Neural cell (in vitro differentiated cells): ENCODE measurements at regions not wholly inside any gene's neighbourhood (a gene's known extent, or its start where the extent isn't known, plus 50 kb on each side); places are given as distances from the start of the nearest gene placed in this dataset.

Experiments used
- H2AFZ ChIP-seq: fragments of 200-600, 300-800 bp; sonication (generic), shearing (Covaris generic); 2 replicates; pipeline ENCODE4 v1.6.0; 2014; ENCODE audit warnings: low read depth, mild to moderate bottlenecking, antibody characterized with exemption, low read length, moderate library complexity
- H3F3A ChIP-seq: fragments of 200-600 bp; shearing (Covaris generic); 2 replicates; pipeline ENCODE4 v1.6.1; 2016; ENCODE audit warnings: mild to moderate bottlenecking, moderate library complexity, mixed read lengths, antibody characterized with exemption, low read length; ENCODE audit not compliant: insufficient read depth, poor library complexity, severe bottlenecking
- H3K27ac ChIP-seq: fragments of 200-600, 300-800 bp; sonication (generic), shearing (Covaris generic); 2 replicates; pipeline ENCODE4 v1.5.1; 2014; ENCODE audit warnings: mild to moderate bottlenecking, low read length, moderate library complexity
- H3K27me3 ChIP-seq: fragments of 300-800, 200-600 bp; sonication (generic), shearing (Covaris generic); 2 replicates; pipeline ENCODE4 v1.6.0; 2014; ENCODE audit warnings: mild to moderate bottlenecking, low read depth, low read length, moderate library complexity; ENCODE audit not compliant: insufficient read depth
- H3K36me3 ChIP-seq: fragments of 300-800, 200-600 bp; sonication (generic), shearing (Covaris generic); 2 replicates; pipeline ENCODE4 v1.5.1; 2014; ENCODE audit warnings: mild to moderate bottlenecking, antibody characterized with exemption, low read length, moderate library complexity; ENCODE audit not compliant: insufficient read depth
- H3K4me2 ChIP-seq: fragments of 300-800, 200-600 bp; sonication (generic), shearing (Covaris generic); 2 replicates; pipeline ENCODE4 v1.6.0; 2014; ENCODE audit warnings: mild to moderate bottlenecking, low read length
- H3K4me3 ChIP-seq: fragments of 300-800, 200-600 bp; sonication (generic), shearing (Covaris generic); 2 replicates; pipeline ENCODE4 v1.5.1; 2014; ENCODE audit warnings: mild to moderate bottlenecking, low read length, moderate library complexity
- H3K79me2 ChIP-seq: fragments of 200-600 bp; shearing (Covaris generic); replicated peaks from 2 replicates; pipeline ENCODE4 v1.6.0; 2014; ENCODE audit warnings: mild to moderate bottlenecking, low read length, moderate library complexity; ENCODE audit not compliant: insufficient read depth
- H3K9ac ChIP-seq: fragments of 300-800, 200-600 bp; sonication (generic), shearing (Covaris generic); 2 replicates; pipeline ENCODE4 v1.6.1; 2016; ENCODE audit warnings: mild to moderate bottlenecking, low read length, mixed read lengths
- H3K9me2 ChIP-seq: fragments of 200-600 bp; shearing (Covaris generic); 2 replicates; pipeline ENCODE4 v1.6.1; 2016; ENCODE audit warnings: mild to moderate bottlenecking, low read length, mixed read lengths; ENCODE audit not compliant: insufficient read depth
- H3K9me3 ChIP-seq: fragments of 200-600, 300-800 bp; sonication (generic), shearing (Covaris generic); 2 replicates; pipeline ENCODE4 v1.6.1; 2016; ENCODE audit warnings: mild to moderate bottlenecking, mixed run types, low read length, moderate library complexity, mixed read lengths
- H4K20me1 ChIP-seq: fragments of 200-600 bp; shearing (Covaris generic); 2 replicates; pipeline ENCODE4 v1.6.1; 2016; ENCODE audit warnings: mild to moderate bottlenecking, mixed run types; ENCODE audit not compliant: insufficient read depth
- EP300 ChIP-seq: fragments of 450-650 bp; conservative IDR thresholded peaks from 2 replicates; pipeline ENCODE4 v1.6.1; 2014; ENCODE audit warnings: antibody characterized with exemption, mild to moderate bottlenecking, moderate library complexity; ENCODE audit not compliant: poor library complexity, severe bottlenecking
- EZH2 ChIP-seq: fragments of 200-600, 300-800 bp; shearing (Covaris generic), sonication (generic); IDR thresholded peaks from 2 replicates; pipeline ENCODE4 v1.6.1; 2014; ENCODE audit warnings: antibody characterized with exemption, low read length, borderline replicate concordance, mild to moderate bottlenecking; ENCODE audit not compliant: insufficient read depth, poor library complexity, severe bottlenecking
- MXI1 ChIP-seq: fragments of 450-650 bp; conservative IDR thresholded peaks from 2 replicates; pipeline ENCODE4 v1.6.1; 2014; ENCODE audit warnings: antibody characterized with exemption, mild to moderate bottlenecking; ENCODE audit not compliant: poor library complexity, severe bottlenecking
- POLR2AphosphoS5 ChIP-seq: IDR thresholded peaks from 2 replicates; pipeline ENCODE4 v1.6.1; 2012
- RAD21 ChIP-seq: fragments of 450-650 bp; conservative IDR thresholded peaks from 2 replicates; pipeline ENCODE4 v1.6.1; 2014; ENCODE audit warnings: antibody characterized with exemption, mild to moderate bottlenecking, moderate library complexity
- SMC3 ChIP-seq: fragments of 450-650 bp; conservative IDR thresholded peaks from 2 replicates; pipeline ENCODE4 v1.6.1; 2014; ENCODE audit warnings: antibody characterized with exemption, mild to moderate bottlenecking, moderate library complexity; ENCODE audit not compliant: poor library complexity
- TAF1 ChIP-seq: IDR thresholded peaks from 2 replicates; pipeline ENCODE4 v1.6.1; 2012; ENCODE audit warnings: low read depth
- TF ChIP-seq, protein P1 (sequence below): fragments of 450-650 bp; IDR thresholded peaks from 2 replicates; pipeline ENCODE4 v1.5.1; 2014; ENCODE audit warnings: antibody characterized with exemption, mild to moderate bottlenecking, moderate library complexity; ENCODE audit not compliant: poor library complexity, severe bottlenecking
- TF ChIP-seq, protein P2 (sequence below): IDR thresholded peaks from 2 replicates; pipeline ENCODE4 v1.6.1; 2012; ENCODE audit warnings: borderline replicate concordance

- no peaks in the 10 kb centered on the region for H3F3A ChIP-seq
- no peaks in the 10 kb centered on the region for H3K9me3 ChIP-seq
- no peaks in the 10 kb centered on the region for H3K27me3 ChIP-seq
- no peak overlapping the region for H3K27ac ChIP-seq
- H3K79me2 ChIP-seq: no peaks in the 10 kb centered on the region
- H2AFZ ChIP-seq: no peak overlapping the region
- H3K4me3 ChIP-seq: no peak overlapping the region
- H3K9ac ChIP-seq: no peak overlapping the region
- H3K36me3 ChIP-seq: no peaks in the 10 kb centered on the region
- TF ChIP-seq RAD21 (no peak), MXI1 (no peak), POLR2AphosphoS5 (no peak), EZH2 (no peak), SMC3 (no peak), TAF1 (no peak)
- TF ChIP-seq, protein P1, sequence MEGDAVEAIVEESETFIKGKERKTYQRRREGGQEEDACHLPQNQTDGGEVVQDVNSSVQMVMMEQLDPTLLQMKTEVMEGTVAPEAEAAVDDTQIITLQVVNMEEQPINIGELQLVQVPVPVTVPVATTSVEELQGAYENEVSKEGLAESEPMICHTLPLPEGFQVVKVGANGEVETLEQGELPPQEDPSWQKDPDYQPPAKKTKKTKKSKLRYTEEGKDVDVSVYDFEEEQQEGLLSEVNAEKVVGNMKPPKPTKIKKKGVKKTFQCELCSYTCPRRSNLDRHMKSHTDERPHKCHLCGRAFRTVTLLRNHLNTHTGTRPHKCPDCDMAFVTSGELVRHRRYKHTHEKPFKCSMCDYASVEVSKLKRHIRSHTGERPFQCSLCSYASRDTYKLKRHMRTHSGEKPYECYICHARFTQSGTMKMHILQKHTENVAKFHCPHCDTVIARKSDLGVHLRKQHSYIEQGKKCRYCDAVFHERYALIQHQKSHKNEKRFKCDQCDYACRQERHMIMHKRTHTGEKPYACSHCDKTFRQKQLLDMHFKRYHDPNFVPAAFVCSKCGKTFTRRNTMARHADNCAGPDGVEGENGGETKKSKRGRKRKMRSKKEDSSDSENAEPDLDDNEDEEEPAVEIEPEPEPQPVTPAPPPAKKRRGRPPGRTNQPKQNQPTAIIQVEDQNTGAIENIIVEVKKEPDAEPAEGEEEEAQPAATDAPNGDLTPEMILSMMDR: no peak
- H3K9me2 ChIP-seq: no peaks in the 10 kb centered on the region
- no peaks in the 10 kb centered on the region for H4K20me1 ChIP-seq
- H3K4me2 ChIP-seq: no peak overlapping the region
Observed at GRCh38 chr5:96115147-96115807, 153.6 kb upstream of the ELL2 start.

DNA sequence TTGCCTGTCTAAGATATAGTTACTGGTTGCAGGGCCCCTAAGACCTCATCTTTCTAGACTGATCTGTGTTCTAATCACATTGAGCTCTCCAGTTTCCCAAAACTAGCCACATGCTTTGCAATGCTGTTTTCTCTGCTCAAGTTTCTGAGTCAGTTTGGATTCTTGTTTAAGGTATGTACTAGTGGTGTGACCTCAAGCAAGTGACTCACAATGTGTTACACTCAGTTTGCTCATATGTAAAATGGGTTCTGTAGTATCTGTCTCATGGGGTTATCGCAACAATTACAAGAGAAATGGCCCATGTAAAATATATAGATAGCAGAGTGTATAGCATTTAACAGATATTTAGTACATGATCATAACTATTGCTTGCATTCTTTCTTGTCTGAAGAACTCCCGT lies 153.1 kb upstream of the ELL2 start:
- Histone ChIP-seq H3K27me3 (no peaks in the 10 kb centered on the region), H4K20me1 (no peaks in the 10 kb centered on the region), H3K36me3 (no peaks in the 10 kb centered on the region), H3K9ac (no peak overlapping the region), H3K4me3 (no peak overlapping the region), H3K79me2 (no peaks in the 10 kb centered on the region), H3K9me2 (no peaks in the 10 kb centered on the region), H3F3A (no peaks in the 10 kb centered on the region), H3K4me2 (no peak overlapping the region), H3K9me3 (no peaks in the 10 kb centered on the region), H2AFZ (no peak overlapping the region), H3K27ac (no peak overlapping the region)
- no peak for TF ChIP-seq EP300
- TF ChIP-seq, protein P1: no peak
- TF ChIP-seq SMC3: no peak
- TF ChIP-seq EZH2: no peak
- TF ChIP-seq, protein P2, sequence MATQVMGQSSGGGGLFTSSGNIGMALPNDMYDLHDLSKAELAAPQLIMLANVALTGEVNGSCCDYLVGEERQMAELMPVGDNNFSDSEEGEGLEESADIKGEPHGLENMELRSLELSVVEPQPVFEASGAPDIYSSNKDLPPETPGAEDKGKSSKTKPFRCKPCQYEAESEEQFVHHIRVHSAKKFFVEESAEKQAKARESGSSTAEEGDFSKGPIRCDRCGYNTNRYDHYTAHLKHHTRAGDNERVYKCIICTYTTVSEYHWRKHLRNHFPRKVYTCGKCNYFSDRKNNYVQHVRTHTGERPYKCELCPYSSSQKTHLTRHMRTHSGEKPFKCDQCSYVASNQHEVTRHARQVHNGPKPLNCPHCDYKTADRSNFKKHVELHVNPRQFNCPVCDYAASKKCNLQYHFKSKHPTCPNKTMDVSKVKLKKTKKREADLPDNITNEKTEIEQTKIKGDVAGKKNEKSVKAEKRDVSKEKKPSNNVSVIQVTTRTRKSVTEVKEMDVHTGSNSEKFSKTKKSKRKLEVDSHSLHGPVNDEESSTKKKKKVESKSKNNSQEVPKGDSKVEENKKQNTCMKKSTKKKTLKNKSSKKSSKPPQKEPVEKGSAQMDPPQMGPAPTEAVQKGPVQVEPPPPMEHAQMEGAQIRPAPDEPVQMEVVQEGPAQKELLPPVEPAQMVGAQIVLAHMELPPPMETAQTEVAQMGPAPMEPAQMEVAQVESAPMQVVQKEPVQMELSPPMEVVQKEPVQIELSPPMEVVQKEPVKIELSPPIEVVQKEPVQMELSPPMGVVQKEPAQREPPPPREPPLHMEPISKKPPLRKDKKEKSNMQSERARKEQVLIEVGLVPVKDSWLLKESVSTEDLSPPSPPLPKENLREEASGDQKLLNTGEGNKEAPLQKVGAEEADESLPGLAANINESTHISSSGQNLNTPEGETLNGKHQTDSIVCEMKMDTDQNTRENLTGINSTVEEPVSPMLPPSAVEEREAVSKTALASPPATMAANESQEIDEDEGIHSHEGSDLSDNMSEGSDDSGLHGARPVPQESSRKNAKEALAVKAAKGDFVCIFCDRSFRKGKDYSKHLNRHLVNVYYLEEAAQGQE: no peak
- no peak for TF ChIP-seq TAF1
- TF ChIP-seq MXI1: no peak
- TF ChIP-seq RAD21: no peak
- no peak for TF ChIP-seq POLR2AphosphoS5
